ENCODE measurements at regions not wholly inside any gene's neighbourhood (a gene's known extent, or its start where the extent isn't known, plus 50 kb on each side); places are given as distances from the start of the nearest gene placed in this dataset.

- peaks cover 0 to 19% (median 0%) of the 10 kb centered on the region in 4 donors for H3K4me1 ChIP-seq
- H3K36me3 ChIP-seq: no peaks in the 10 kb centered on the region
- DNase-seq: no peak
- H3K9me3 ChIP-seq: no peaks in the 10 kb centered on the region
- no peak overlapping the region for H3K4me3 ChIP-seq
- TF ChIP-seq, protein P1, sequence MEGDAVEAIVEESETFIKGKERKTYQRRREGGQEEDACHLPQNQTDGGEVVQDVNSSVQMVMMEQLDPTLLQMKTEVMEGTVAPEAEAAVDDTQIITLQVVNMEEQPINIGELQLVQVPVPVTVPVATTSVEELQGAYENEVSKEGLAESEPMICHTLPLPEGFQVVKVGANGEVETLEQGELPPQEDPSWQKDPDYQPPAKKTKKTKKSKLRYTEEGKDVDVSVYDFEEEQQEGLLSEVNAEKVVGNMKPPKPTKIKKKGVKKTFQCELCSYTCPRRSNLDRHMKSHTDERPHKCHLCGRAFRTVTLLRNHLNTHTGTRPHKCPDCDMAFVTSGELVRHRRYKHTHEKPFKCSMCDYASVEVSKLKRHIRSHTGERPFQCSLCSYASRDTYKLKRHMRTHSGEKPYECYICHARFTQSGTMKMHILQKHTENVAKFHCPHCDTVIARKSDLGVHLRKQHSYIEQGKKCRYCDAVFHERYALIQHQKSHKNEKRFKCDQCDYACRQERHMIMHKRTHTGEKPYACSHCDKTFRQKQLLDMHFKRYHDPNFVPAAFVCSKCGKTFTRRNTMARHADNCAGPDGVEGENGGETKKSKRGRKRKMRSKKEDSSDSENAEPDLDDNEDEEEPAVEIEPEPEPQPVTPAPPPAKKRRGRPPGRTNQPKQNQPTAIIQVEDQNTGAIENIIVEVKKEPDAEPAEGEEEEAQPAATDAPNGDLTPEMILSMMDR (IDR thresholded peaks at IDR 0.05): no peak
- intact Hi-C loops (cut with DNase I; ENCODE audit: low total_unique reads): no loop called here
- no peak overlapping the region for H3K27ac ChIP-seq
- H3K27me3 ChIP-seq: no peaks in the 10 kb centered on the region
Measured at GRCh38 chr13:73954808-73955207, 179.4 kb downstream of the KLF12 start.

- intact Hi-C loops (cut with DNase I; ENCODE audit: low total_unique reads): no loop called here
- TF ChIP-seq, protein P1 (IDR thresholded peaks at IDR 0.05): no peak
- Histone ChIP-seq H3K9me3 (no peaks in the 10 kb centered on the region), H3K27me3 (no peaks in the 10 kb centered on the region), H3K36me3 (no peaks in the 10 kb centered on the region), H3K4me3 (no peak overlapping the region), H3K4me1 (peaks cover 0 to 18% (median 0%) of the 10 kb centered on the region in 4 donors), H3K27ac (no peak overlapping the region)
- no peak for DNase-seq
Measured at GRCh38 chr13:73952648-73953047, 181.6 kb downstream of the KLF12 start.

DNA sequence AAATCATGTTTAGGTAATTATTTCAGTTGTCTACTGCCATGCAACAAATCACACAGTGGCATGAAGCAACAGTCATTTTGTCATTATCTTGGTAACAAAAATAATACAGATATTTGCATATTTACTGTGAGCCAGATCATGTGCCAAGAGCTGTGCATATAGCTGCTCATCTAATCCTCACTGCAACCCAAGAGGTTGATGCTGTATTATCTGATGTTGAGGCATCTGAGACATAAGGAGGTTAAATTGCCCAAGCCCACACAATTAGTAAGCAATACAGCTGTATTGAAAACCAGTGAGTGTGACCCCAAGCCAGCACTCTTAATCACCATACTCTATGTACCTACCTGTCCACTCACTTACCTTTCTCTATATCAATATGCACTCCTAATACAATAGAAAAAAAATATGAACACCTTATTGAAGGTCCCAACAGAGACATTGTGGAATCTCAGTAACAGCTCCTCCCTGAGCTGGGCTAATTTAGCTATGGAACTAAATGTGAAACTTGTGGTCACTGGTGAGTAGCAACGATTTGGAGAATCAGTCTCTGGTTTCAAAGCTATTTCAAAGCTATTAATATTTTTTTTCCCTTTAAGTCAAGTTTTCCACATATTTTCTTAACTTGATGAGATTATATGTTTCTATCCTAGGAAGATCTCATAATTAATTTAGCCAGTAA, 185.2 kb downstream of the KLF12 start:
- intact Hi-C loops (cut with DNase I; ENCODE audit: low total_unique reads): no loop called here

DNA sequence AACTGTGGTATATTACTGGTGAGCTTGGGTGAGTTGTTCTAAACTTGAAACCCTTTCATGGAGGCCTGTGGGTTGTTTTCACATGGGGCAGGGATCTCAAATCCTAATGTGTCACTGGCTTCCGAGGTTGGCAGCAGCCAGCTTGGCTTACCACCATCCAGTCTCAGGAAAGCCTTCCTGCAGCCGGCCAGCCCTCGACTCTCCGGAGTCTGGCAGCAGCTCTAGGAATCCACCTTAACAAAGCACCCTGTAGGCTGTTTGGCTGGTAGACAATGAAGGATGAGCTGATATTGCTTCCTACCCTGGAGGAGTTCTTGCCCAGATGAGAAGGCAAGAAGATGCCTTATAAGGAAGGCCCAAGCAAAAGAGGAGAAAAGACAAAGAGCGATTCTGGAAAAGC, 188.3 kb downstream of the KLF12 start:
- TF ChIP-seq, protein P1 (IDR thresholded peaks at IDR 0.05): no peak
- Histone ChIP-seq H3K9me3 (no peaks in the 10 kb centered on the region), H3K36me3 (no peaks in the 10 kb centered on the region), H3K27me3 (no peaks in the 10 kb centered on the region), H3K4me1 (peaks cover 0 to 29% (median 2%) of the 10 kb centered on the region in 4 donors), H3K4me3 (no peak overlapping the region), H3K27ac (peak overlapping the region in 1 of 2 donors; percentile 31)
- intact Hi-C loops (cut with DNase I; ENCODE audit: low total_unique reads): no loop called here
- DNase-seq: peak in 1 of 2 donors; percentile 77

More for the DNA sequence above, 185.2 kb downstream of the KLF12 start:
- Histone ChIP-seq H3K4me3 (no peak overlapping the region), H3K36me3 (no peaks in the 10 kb centered on the region), H3K27me3 (no peaks in the 10 kb centered on the region), H3K4me1 (peaks cover 0 to 19% (median 2%) of the 10 kb centered on the region in 4 donors), H3K9me3 (no peaks in the 10 kb centered on the region), H3K27ac (no peak overlapping the region)
- TF ChIP-seq, protein P1 (IDR thresholded peaks at IDR 0.05): no peak
- no peak for DNase-seq

GRCh38 chr13:73945382-73945781, 188.8 kb downstream of the KLF12 start:
- no peak overlapping the region for H3K4me3 ChIP-seq
- H3K4me1 ChIP-seq: peaks cover 0 to 29% (median 2%) of the 10 kb centered on the region in 4 donors
- intact Hi-C loops (cut with DNase I; ENCODE audit: low total_unique reads): no loop called here
- H3K27me3 ChIP-seq: no peaks in the 10 kb centered on the region
- no peak for DNase-seq
- no peaks in the 10 kb centered on the region for H3K9me3 ChIP-seq
- peak overlapping the region in 1 of 2 donors; percentile 31 for H3K27ac ChIP-seq
- no peaks in the 10 kb centered on the region for H3K36me3 ChIP-seq
- TF ChIP-seq, protein P1 (IDR thresholded peaks at IDR 0.05): peak in 1 of 2 experiments; percentile 20

Measured in tibial artery (tissue), 4 donors.